Amygdala (tissue), 56 donors: ENCODE measurements at regions not wholly inside any gene's neighbourhood (a gene's known extent, or its start where the extent isn't known, plus 50 kb on each side); places are given as distances from the start of the nearest gene placed in this dataset.

ENCODE experiments used
- DNase-seq, 56 donors: peaks; one replicate each; lab custom pipeline; 2025; lab: John Stamatoyannopoulos, UW

GRCh38 chr10:71042216-71042615, 153.9 kb upstream of the PCBD1 start:
- DNase-seq: no peak

- no peak for DNase-seq
Observed at GRCh38 chr10:71042699-71043098, 154.3 kb upstream of the PCBD1 start.

GRCh38 chr10:71043858-71044257, 155.5 kb upstream of the PCBD1 start:
- no peak for DNase-seq

- DNase-seq: no peak
Observed at GRCh38 chr10:71044720-71045119, 156.4 kb upstream of the PCBD1 start.

- DNase-seq: peak in 14 of 56 donors; percentile 7 to 36 (median 12)
Observed at GRCh38 chr10:71045204-71045809, 156.9 kb upstream of the PCBD1 start.

- DNase-seq: no peak
Observed at GRCh38 chr10:71045936-71046335, 157.6 kb upstream of the PCBD1 start.

- DNase-seq: no peak
Observed at GRCh38 chr10:71046747-71047146, 158.4 kb upstream of the PCBD1 start.

GRCh38 chr10:71048971-71049615, 160.7 kb upstream of the PCBD1 start:
- no peak for DNase-seq

- DNase-seq: no peak
Observed at GRCh38 chr10:71049994-71050393, 161.6 kb upstream of the PCBD1 start.

GRCh38 chr10:71052076-71052660, 160.2 kb upstream of the UNC5B start:
- no peak for DNase-seq

GRCh38 chr10:71052708-71053107, 159.7 kb upstream of the UNC5B start:
- DNase-seq: no peak

GRCh38 chr10:71053169-71053895, 159.0 kb upstream of the UNC5B start:
- DNase-seq: no peak

- no peak for DNase-seq
Observed at GRCh38 chr10:71058308-71058707, 154.1 kb upstream of the UNC5B start.

- peak in 2 of 56 donors; percentile 8 to 15 for DNase-seq
Observed at GRCh38 chr10:71059054-71059818, 153.1 kb upstream of the UNC5B start.

- no peak for DNase-seq
Observed at GRCh38 chr10:71059943-71060342, 152.4 kb upstream of the UNC5B start.

GRCh38 chr10:71060476-71061426, 151.6 kb upstream of the UNC5B start:
- DNase-seq: no peak

GRCh38 chr10:71061472-71061871, 150.9 kb upstream of the UNC5B start:
- DNase-seq: no peak

- DNase-seq: no peak
Observed at GRCh38 chr10:71062156-71062555, 150.2 kb upstream of the UNC5B start.

GRCh38 chr10:71063401-71063800, 149.0 kb upstream of the UNC5B start:
- no peak for DNase-seq
